NB4 (cell line): ENCODE measurements at regions not wholly inside any gene's neighbourhood (a gene's known extent, or its start where the extent isn't known, plus 50 kb on each side); places are given as distances from the start of the nearest gene placed in this dataset.

ENCODE experiments used
- MAX ChIP-seq: IDR thresholded peaks from 2 replicates; pipeline ENCODE4 v1.6.1; 2011; ENCODE audit warnings: low read depth, low read length
- POLR2A ChIP-seq: IDR thresholded peaks from 2 replicates; pipeline ENCODE4 v1.6.1; 2011; ENCODE audit warnings: mild to moderate bottlenecking; ENCODE audit not compliant: insufficient read length; ENCODE audit errors: extremely low read depth
- TF ChIP-seq, protein P1 (sequence below): IDR thresholded peaks from one replicate; pipeline ENCODE4 v1.5.1; 2012; ENCODE audit warnings: low read depth, low read length

DNA sequence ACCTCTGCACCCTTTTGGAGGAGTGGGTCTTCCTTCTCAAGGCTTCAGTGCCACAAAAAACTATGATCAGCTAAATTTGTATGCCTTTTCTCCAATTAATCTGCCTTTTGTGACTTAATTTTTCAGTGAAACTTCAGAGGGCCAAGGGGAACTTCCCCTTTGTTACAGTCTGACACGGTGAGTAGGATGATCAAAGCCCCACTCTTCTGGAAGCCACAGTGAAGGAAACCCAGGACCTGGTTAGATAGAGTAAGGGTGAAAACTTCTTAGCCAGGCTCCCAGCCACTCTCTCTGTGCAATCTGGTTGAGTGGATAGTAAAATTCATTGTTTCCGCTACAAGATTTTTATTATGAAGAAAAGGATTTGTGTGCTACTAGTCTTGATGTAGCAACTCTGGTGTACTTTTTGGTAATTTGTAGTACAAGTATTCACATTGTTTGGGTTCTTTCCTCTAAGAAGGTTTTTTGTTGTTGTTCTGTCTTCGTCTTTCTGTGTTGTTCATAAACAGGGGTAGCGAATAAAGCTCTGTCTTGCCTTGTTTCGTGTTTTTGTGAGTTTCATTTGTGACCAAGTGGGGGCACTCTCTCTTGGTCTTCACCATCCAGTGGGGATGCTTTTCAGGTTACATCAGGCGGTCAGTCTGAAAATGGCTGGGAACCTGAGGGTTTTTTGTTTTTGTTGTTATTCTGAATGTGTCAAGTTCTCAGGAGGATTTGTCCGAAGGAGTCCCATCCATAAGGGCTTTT is 268.5 kb upstream of the NPSR1 start:
- TF ChIP-seq, protein P1, sequence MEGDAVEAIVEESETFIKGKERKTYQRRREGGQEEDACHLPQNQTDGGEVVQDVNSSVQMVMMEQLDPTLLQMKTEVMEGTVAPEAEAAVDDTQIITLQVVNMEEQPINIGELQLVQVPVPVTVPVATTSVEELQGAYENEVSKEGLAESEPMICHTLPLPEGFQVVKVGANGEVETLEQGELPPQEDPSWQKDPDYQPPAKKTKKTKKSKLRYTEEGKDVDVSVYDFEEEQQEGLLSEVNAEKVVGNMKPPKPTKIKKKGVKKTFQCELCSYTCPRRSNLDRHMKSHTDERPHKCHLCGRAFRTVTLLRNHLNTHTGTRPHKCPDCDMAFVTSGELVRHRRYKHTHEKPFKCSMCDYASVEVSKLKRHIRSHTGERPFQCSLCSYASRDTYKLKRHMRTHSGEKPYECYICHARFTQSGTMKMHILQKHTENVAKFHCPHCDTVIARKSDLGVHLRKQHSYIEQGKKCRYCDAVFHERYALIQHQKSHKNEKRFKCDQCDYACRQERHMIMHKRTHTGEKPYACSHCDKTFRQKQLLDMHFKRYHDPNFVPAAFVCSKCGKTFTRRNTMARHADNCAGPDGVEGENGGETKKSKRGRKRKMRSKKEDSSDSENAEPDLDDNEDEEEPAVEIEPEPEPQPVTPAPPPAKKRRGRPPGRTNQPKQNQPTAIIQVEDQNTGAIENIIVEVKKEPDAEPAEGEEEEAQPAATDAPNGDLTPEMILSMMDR: peak; percentile 2
- TF ChIP-seq MAX: no peak
- no peak for TF ChIP-seq POLR2A
